ENCODE measurements at regions not wholly inside any gene's neighbourhood (a gene's known extent, or its start where the extent isn't known, plus 50 kb on each side); places are given as distances from the start of the nearest gene placed in this dataset.

DNA sequence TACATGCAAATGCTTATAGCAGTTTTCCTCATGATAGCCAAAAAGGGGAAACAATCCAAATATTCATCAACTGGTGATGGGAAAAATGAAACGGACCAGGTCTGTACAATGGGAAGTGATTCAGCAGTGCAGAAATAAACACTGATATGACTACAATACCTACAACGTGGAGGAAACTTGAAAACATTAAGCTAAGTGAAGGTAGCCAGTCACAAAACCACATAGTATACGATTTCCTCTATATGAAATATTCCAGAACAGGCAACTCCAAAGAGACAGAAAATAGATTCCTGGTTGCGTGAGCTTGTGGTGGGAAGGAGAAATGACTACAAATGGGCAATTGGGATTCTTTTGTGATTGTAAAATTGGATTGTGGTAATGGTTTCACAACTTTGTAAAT is 263.1 kb upstream of the PITRM1 start:
- TF ChIP-seq, protein P1, sequence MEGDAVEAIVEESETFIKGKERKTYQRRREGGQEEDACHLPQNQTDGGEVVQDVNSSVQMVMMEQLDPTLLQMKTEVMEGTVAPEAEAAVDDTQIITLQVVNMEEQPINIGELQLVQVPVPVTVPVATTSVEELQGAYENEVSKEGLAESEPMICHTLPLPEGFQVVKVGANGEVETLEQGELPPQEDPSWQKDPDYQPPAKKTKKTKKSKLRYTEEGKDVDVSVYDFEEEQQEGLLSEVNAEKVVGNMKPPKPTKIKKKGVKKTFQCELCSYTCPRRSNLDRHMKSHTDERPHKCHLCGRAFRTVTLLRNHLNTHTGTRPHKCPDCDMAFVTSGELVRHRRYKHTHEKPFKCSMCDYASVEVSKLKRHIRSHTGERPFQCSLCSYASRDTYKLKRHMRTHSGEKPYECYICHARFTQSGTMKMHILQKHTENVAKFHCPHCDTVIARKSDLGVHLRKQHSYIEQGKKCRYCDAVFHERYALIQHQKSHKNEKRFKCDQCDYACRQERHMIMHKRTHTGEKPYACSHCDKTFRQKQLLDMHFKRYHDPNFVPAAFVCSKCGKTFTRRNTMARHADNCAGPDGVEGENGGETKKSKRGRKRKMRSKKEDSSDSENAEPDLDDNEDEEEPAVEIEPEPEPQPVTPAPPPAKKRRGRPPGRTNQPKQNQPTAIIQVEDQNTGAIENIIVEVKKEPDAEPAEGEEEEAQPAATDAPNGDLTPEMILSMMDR (IDR thresholded peaks at IDR 0.05) = no peak
- no peak for TF ChIP-seq EZH2 (IDR thresholded peaks at IDR 0.05; ENCODE audit: borderline replicate concordance, insufficient read depth, low read depth, low read length, poor library complexity, severe bottlenecking)

All from B cell (primary cell).